HepG2 (cell line): ENCODE measurements at regions not wholly inside any gene's neighbourhood (a gene's known extent, or its start where the extent isn't known, plus 50 kb on each side); places are given as distances from the start of the nearest gene placed in this dataset.

Experiments
- ATAC-seq: fragments of 200-7000 bp; cut with Tn5 transposase; 3 replicates; pipeline ENCODE4 v1.9.1; 2020; ENCODE audit warnings: mild to moderate bottlenecking, moderate library complexity
- BruUV-seq: library from RNA; stranded (reverse); fragments of 400-500 nt; replicated peaks from 2 replicates; lab custom pipeline; 2021; lab: Mats Ljungman, UMichigan
- CTCF ChIA-PET: fragments of 300-600 bp; formaldehyde crosslinking; extraction: SDS; loops from one replicate; lab custom pipeline; 2021; ENCODE audit warnings: low total read pairs, inconsistent platforms, low intra/inter-chr PET ratio; lab: Yijun Ruan, JAX
- POLR2A ChIA-PET: fragments of 350-600 bp; sonication (Branson Sonifier 250); formaldehyde crosslinking; loops from one replicate; lab custom pipeline; 2020; ENCODE audit warnings: antibody characterized with exemption, inconsistent platforms; lab: Yijun Ruan, JAX
- DNase-seq: peaks from one replicate; pipeline ENCODE4 v3.0.0-alpha.2; 2015; ENCODE audit warnings: low spot score
- FAIRE-seq: peaks from 3 replicates; lab custom pipeline; 2011; peaks lifted over from hg19 to GRCh38; lab: Jason Lieb, UNC
- H2AFZ ChIP-seq: one replicate; pipeline ENCODE4 v1.6.1; 2011; ENCODE audit warnings: low read length, inconsistent platforms
- H3K27ac ChIP-seq: fragments of 300-600 bp; 3 replicates; pipeline ENCODE4 v1.8.0; 2011; ENCODE audit warnings: mixed run types, mild to moderate bottlenecking, mixed read lengths, low read length, inconsistent platforms; ENCODE audit not compliant: insufficient read depth; ENCODE audit errors: extremely low read length
- H3K27me3 ChIP-seq, 2 experiments: fragments of 200-600 bp in 1 of 2; 2 replicates in 1 of 2; 3 replicates in 1 of 2; pipeline versions ENCODE4 v1.6.0 to v1.8.0; 2011; ENCODE audit warnings: low read length in 2 of 2, mild to moderate bottlenecking in 2 of 2, moderate library complexity in 2 of 2, inconsistent platforms in 1 of 2; ENCODE audit not compliant: insufficient read depth in 2 of 2, control insufficient read depth in 1 of 2
- H3K36me3 ChIP-seq, 2 experiments: fragments of 200-600 bp in 1 of 2; replicated peaks in 1 of 2; 2 replicates in 1 of 2; 3 replicates in 1 of 2; pipeline versions ENCODE4 v1.5.1 to v1.8.0; 2011; ENCODE audit warnings: low read length in 2 of 2, inconsistent platforms in 1 of 2; ENCODE audit not compliant: insufficient read depth in 2 of 2, control insufficient read depth in 1 of 2
- H3K4me1 ChIP-seq: 2 replicates; pipeline ENCODE4 v1.5.1; 2012; ENCODE audit warnings: low read length, inconsistent platforms; ENCODE audit not compliant: insufficient read depth
- H3K4me2 ChIP-seq: 2 replicates; pipeline ENCODE4 v1.6.0; 2011; ENCODE audit warnings: low read depth, low read length, inconsistent platforms
- H3K4me3 ChIP-seq, 3 experiments: fragments of 200-600 bp in 1 of 3; sonication (generic), shearing (Covaris generic) in 1 of 3; replicated peaks in 1 of 3; 2 replicates each; pipeline ENCODE4 v1.5.1; 2011 to 2016; ENCODE audit warnings: low read length in 3 of 3, inconsistent platforms in 2 of 3, low read depth in 2 of 3, mild to moderate bottlenecking in 2 of 3, control low read depth in 1 of 3, mixed read lengths in 1 of 3; ENCODE audit not compliant: insufficient read depth in 1 of 3
- H3K79me2 ChIP-seq: one replicate; pipeline ENCODE4 v1.6.1; 2011; ENCODE audit warnings: low read length, inconsistent platforms; ENCODE audit not compliant: insufficient read depth
- H3K9ac ChIP-seq: 2 replicates; pipeline ENCODE4 v1.6.0; 2011; ENCODE audit warnings: mild to moderate bottlenecking, low read depth, low read length, inconsistent platforms; ENCODE audit not compliant: insufficient read depth
- H3K9me3 ChIP-seq: 2 replicates; pipeline ENCODE4 v1.5.1; 2012; ENCODE audit warnings: mild to moderate bottlenecking, low read length
- H4K20me1 ChIP-seq: 2 replicates; pipeline ENCODE4 v1.6.0; 2011; ENCODE audit warnings: inconsistent platforms, mild to moderate bottlenecking, low read length, moderate library complexity; ENCODE audit not compliant: insufficient read depth
- BRCA1 ChIP-seq: sonication (generic); formaldehyde crosslinking; IDR thresholded peaks from 2 replicates; pipeline ENCODE4 v1.4.0; 2020; ENCODE audit warnings: missing genetic modification reagents
- NCOA1 ChIP-seq: sonication (generic); formaldehyde crosslinking; IDR thresholded peaks from 2 replicates; pipeline ENCODE4 v1.9.0; 2021; ENCODE audit warnings: missing genetic modification reagents
- ZNF205 ChIP-seq: IDR thresholded peaks from 2 replicates; pipeline ENCODE4 v1.6.1; 2018; ENCODE audit warnings: missing biosample characterization, missing genetic modification reagents
- ZNF749 ChIP-seq: sonication (generic); formaldehyde crosslinking; IDR thresholded peaks from 2 replicates; pipeline ENCODE4 v1.8.0; 2022; ENCODE audit warnings: mild to moderate bottlenecking, missing genetic modification reagents, moderate library complexity, borderline replicate concordance
- WGBS: methylation state at CpG from one replicate; pipeline ENCODE4 v1.1.6; 2017; ENCODE audit warnings: low lambda C conversion rate; 5-methylcytosine and 5-hydroxymethylcytosine counted together
- in situ Hi-C: cut with HindIII; loops from 2 replicates; pipeline ENCODE4 v1.10.0; 2017; ENCODE audit warnings: low pct_unique_long_range_greater_than_20kb; ENCODE audit not compliant: extremely low pct_ligation_motif_present
- intact Hi-C: fragments of 100-400 bp; cut with micrococcal nuclease; formaldehyde crosslinking; loops from one replicate; pipeline ENCODE4 v1.10.0; 2022; ENCODE audit not compliant: unreplicated experiment
- TF ChIP-seq, protein P1 (sequence below): sonication (generic); formaldehyde crosslinking; IDR thresholded peaks from 2 replicates; pipeline ENCODE4 v1.5.1; 2020; ENCODE audit warnings: mild to moderate bottlenecking, missing genetic modification reagents, borderline replicate concordance
- TF ChIP-seq, protein P2 (sequence below): sonication (generic); formaldehyde crosslinking; IDR thresholded peaks from 2 replicates; pipeline ENCODE4 v1.8.1; 2023; ENCODE audit warnings: missing genetic modification reagents, inconsistent platforms, borderline replicate concordance
- TF ChIP-seq, protein P3 (sequence below): IDR thresholded peaks from 2 replicates; pipeline ENCODE4 v1.6.1; 2016; ENCODE audit warnings: missing compliant biosample characterization, missing genetic modification reagents, borderline replicate concordance
- TF ChIP-seq, protein P4 (sequence below): sonication (generic); formaldehyde crosslinking; IDR thresholded peaks from 2 replicates; pipeline ENCODE4 v1.5.1; 2020; ENCODE audit warnings: missing genetic modification reagents, mild to moderate bottlenecking, borderline replicate concordance
- TF ChIP-seq, protein P5 (sequence below): sonication (generic); formaldehyde crosslinking; conservative IDR thresholded peaks from 2 replicates; pipeline ENCODE4 v1.4.0; 2020; ENCODE audit warnings: missing genetic modification reagents

DNA sequence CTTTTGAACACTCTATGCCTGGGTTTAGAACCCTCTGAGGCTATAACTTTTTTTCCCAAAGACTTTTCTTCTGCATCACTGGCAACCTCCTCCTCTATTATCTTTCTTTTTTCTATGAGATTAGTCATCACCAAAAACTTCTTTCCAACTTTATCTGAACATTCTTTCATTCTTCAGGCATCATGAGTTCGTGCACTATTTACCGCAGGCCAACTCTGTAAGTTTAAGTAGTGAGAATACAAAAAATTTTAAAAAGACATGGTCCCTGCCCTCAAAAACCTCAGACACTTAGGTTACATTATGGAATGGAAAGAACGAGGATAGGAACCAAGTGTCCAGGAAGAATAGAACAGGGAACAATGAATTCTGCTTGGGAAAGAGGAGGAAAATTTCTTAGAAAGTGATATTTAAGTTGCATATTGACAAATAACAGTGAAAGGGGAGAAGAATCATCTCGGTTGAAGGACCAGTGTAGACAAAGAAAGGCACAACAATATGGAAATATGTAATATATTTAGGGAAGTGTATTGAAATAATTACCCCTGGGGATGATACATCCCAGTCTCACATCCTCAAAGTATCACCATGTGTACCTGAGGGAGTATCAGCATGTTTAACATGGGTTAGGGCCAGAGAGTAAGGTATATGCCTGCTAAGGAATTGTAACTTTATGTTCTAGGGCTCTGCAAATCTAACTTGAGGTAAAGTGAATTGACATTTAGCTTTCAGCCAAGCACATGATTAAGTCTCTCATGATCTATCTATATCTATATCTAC is 196.5 kb upstream of the NREP start (continued):
- TF ChIP-seq, protein P1, sequence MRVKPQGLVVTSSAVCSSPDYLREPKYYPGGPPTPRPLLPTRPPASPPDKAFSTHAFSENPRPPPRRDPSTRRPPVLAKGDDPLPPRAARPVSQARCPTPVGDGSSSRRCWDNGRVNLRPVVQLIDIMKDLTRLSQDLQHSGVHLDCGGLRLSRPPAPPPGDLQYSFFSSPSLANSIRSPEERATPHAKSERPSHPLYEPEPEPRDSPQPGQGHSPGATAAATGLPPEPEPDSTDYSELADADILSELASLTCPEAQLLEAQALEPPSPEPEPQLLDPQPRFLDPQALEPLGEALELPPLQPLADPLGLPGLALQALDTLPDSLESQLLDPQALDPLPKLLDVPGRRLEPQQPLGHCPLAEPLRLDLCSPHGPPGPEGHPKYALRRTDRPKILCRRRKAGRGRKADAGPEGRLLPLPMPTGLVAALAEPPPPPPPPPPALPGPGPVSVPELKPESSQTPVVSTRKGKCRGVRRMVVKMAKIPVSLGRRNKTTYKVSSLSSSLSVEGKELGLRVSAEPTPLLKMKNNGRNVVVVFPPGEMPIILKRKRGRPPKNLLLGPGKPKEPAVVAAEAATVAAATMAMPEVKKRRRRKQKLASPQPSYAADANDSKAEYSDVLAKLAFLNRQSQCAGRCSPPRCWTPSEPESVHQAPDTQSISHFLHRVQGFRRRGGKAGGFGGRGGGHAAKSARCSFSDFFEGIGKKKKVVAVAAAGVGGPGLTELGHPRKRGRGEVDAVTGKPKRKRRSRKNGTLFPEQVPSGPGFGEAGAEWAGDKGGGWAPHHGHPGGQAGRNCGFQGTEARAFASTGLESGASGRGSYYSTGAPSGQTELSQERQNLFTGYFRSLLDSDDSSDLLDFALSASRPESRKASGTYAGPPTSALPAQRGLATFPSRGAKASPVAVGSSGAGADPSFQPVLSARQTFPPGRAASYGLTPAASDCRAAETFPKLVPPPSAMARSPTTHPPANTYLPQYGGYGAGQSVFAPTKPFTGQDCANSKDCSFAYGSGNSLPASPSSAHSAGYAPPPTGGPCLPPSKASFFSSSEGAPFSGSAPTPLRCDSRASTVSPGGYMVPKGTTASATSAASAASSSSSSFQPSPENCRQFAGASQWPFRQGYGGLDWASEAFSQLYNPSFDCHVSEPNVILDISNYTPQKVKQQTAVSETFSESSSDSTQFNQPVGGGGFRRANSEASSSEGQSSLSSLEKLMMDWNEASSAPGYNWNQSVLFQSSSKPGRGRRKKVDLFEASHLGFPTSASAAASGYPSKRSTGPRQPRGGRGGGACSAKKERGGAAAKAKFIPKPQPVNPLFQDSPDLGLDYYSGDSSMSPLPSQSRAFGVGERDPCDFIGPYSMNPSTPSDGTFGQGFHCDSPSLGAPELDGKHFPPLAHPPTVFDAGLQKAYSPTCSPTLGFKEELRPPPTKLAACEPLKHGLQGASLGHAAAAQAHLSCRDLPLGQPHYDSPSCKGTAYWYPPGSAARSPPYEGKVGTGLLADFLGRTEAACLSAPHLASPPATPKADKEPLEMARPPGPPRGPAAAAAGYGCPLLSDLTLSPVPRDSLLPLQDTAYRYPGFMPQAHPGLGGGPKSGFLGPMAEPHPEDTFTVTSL (CRISPR knock-in tag): no peak
- TF ChIP-seq, all 625 proteins: peak for 0

DNA sequence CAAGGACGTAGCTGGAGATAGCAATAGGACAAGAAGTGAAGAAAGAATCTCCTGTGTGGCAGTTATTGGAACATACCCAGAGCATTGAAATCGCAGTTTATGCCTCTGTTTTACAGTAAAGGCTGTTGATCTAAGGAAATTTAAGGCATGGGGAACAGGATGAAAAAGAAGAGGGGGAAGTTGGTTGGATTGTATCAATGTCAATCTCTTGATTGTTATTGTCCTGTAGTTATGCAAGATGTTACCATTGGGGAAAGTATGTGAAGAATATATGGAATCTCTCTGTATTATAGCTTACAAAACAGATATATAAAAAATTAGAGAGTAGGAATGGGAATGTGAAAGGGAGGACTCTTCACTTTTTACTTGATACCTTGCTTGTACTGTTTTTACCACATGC is 195.6 kb upstream of the NREP start:
- CTCF ChIA-PET: no interaction called here
- Histone ChIP-seq H3K4me3 (no peak overlapping the region), H3K9me3 (no peaks in the 10 kb centered on the region), H2AFZ (no peak overlapping the region), H3K36me3 (no peaks in the 10 kb centered on the region), H3K27ac (no peak overlapping the region), H3K27me3 (no peaks in the 10 kb centered on the region), H3K4me1 (no peaks in the 10 kb centered on the region), H3K9ac (no peak overlapping the region), H4K20me1 (no peaks in the 10 kb centered on the region), H3K4me2 (no peak overlapping the region), H3K79me2 (no peaks in the 10 kb centered on the region)
- DNase-seq (no peak), FAIRE-seq (no peak), ATAC-seq (no peak)
- POLR2A ChIA-PET: no interaction called here
- in situ Hi-C loops: no loop called here
- no TSS peak for BruUV-seq
- 4% methylated on average over 2 of the region's 2 CpGs for WGBS
- intact Hi-C loops: no loop called here
- TF ChIP-seq NCOA1 (CRISPR knock-in tag): no peak
- TF ChIP-seq, protein P2, sequence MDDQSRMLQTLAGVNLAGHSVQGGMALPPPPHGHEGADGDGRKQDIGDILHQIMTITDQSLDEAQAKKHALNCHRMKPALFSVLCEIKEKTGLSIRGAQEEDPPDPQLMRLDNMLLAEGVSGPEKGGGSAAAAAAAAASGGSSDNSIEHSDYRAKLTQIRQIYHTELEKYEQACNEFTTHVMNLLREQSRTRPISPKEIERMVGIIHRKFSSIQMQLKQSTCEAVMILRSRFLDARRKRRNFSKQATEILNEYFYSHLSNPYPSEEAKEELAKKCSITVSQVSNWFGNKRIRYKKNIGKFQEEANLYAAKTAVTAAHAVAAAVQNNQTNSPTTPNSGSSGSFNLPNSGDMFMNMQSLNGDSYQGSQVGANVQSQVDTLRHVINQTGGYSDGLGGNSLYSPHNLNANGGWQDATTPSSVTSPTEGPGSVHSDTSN: no peak
- TF ChIP-seq, protein P3, sequence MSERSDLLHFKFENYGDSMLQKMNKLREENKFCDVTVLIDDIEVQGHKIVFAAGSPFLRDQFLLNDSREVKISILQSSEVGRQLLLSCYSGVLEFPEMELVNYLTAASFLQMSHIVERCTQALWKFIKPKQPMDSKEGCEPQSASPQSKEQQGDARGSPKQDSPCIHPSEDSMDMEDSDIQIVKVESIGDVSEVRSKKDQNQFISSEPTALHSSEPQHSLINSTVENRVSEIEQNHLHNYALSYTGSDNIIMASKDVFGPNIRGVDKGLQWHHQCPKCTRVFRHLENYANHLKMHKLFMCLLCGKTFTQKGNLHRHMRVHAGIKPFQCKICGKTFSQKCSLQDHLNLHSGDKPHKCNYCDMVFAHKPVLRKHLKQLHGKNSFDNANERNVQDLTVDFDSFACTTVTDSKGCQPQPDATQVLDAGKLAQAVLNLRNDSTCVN (CRISPR knock-in tag): no peak
- TF ChIP-seq, protein P4, sequence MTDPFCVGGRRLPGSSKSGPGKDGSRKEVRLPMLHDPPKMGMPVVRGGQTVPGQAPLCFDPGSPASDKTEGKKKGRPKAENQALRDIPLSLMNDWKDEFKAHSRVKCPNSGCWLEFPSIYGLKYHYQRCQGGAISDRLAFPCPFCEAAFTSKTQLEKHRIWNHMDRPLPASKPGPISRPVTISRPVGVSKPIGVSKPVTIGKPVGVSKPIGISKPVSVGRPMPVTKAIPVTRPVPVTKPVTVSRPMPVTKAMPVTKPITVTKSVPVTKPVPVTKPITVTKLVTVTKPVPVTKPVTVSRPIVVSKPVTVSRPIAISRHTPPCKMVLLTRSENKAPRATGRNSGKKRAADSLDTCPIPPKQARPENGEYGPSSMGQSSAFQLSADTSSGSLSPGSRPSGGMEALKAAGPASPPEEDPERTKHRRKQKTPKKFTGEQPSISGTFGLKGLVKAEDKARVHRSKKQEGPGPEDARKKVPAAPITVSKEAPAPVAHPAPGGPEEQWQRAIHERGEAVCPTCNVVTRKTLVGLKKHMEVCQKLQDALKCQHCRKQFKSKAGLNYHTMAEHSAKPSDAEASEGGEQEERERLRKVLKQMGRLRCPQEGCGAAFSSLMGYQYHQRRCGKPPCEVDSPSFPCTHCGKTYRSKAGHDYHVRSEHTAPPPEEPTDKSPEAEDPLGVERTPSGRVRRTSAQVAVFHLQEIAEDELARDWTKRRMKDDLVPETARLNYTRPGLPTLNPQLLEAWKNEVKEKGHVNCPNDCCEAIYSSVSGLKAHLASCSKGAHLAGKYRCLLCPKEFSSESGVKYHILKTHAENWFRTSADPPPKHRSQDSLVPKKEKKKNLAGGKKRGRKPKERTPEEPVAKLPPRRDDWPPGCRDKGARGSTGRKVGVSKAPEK: no peak
- TF ChIP-seq BRCA1: no peak
- no peak for TF ChIP-seq ZNF205 (CRISPR knock-in tag)
- no peak for TF ChIP-seq ZNF749 (CRISPR knock-in tag)
- TF ChIP-seq, protein P5, sequence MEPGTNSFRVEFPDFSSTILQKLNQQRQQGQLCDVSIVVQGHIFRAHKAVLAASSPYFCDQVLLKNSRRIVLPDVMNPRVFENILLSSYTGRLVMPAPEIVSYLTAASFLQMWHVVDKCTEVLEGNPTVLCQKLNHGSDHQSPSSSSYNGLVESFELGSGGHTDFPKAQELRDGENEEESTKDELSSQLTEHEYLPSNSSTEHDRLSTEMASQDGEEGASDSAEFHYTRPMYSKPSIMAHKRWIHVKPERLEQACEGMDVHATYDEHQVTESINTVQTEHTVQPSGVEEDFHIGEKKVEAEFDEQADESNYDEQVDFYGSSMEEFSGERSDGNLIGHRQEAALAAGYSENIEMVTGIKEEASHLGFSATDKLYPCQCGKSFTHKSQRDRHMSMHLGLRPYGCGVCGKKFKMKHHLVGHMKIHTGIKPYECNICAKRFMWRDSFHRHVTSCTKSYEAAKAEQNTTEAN: no peak
